SK-N-SH treated with all-trans-retinoic acid at 6 μM for 48 hours (cell line): ENCODE measurements at regions not wholly inside any gene's neighbourhood (a gene's known extent, or its start where the extent isn't known, plus 50 kb on each side); places are given as distances from the start of the nearest gene placed in this dataset.

Experiments used
- ATAC-seq: fragments of 200-7000 bp; cut with Tn5 transposase; 3 replicates; pipeline ENCODE4 v1.9.1; 2020; ENCODE audit warnings: mild to moderate bottlenecking, moderate library complexity
- CSDC2 ChIP-seq: fragments of 250-450 bp; sonication (Bioruptor Pico); IDR thresholded peaks from 2 replicates; pipeline ENCODE4 v1.5.0; 2020; ENCODE audit warnings: mild to moderate bottlenecking, moderate library complexity
- ESRRG ChIP-seq: fragments of 250-450 bp; sonication (Bioruptor Pico); IDR thresholded peaks from 2 replicates; pipeline ENCODE4 v1.6.1; 2021; ENCODE audit warnings: mild to moderate bottlenecking
- GLIS3 ChIP-seq: fragments of 250-450 bp; sonication (Bioruptor Pico); IDR thresholded peaks from 2 replicates; pipeline ENCODE4 v1.5.0; 2020; ENCODE audit warnings: mild to moderate bottlenecking, moderate library complexity
- ISL1 ChIP-seq: fragments of 250-450 bp; sonication (Bioruptor Pico); IDR thresholded peaks from 2 replicates; pipeline ENCODE4 v2.1.2; 2022; ENCODE audit warnings: mild to moderate bottlenecking, moderate library complexity
- OSR1 ChIP-seq: fragments of 250-450 bp; sonication (Bioruptor Pico); IDR thresholded peaks from 2 replicates; pipeline ENCODE4 v1.8.0; 2022; ENCODE audit warnings: moderate library complexity, mild to moderate bottlenecking, inconsistent platforms
- PPARA ChIP-seq: fragments of 250-450 bp; sonication (Bioruptor Pico); IDR thresholded peaks from 2 replicates; pipeline ENCODE4 v1.5.0; 2020; ENCODE audit warnings: mild to moderate bottlenecking, borderline replicate concordance
- RARB ChIP-seq: fragments of 250-450 bp; sonication (Bioruptor Pico); IDR thresholded peaks from 2 replicates; pipeline ENCODE4 v1.8.0; 2021; ENCODE audit warnings: mild to moderate bottlenecking, moderate library complexity
- SNAI2 ChIP-seq: fragments of 250-450 bp; sonication (Bioruptor Pico); IDR thresholded peaks from 2 replicates; pipeline ENCODE4 v1.5.0; 2020; ENCODE audit warnings: mild to moderate bottlenecking, moderate library complexity
- TCF4 ChIP-seq: fragments of 250-450 bp; sonication (Bioruptor Pico); IDR thresholded peaks from 2 replicates; pipeline ENCODE4 v1.8.0; 2021; ENCODE audit warnings: mild to moderate bottlenecking, moderate library complexity, borderline replicate concordance
- TOX ChIP-seq: fragments of 250-450 bp; sonication (Bioruptor Pico); IDR thresholded peaks from 2 replicates; pipeline ENCODE4 v1.8.0; 2021; ENCODE audit warnings: mild to moderate bottlenecking, moderate library complexity, borderline replicate concordance
- ZFP3 ChIP-seq: fragments of 250-450 bp; sonication (Bioruptor Pico); IDR thresholded peaks from 2 replicates; pipeline ENCODE4 v1.5.0; 2020; ENCODE audit warnings: mild to moderate bottlenecking, moderate library complexity
- ZFP30 ChIP-seq: fragments of 450-650 bp; formaldehyde crosslinking; IDR thresholded peaks from 2 replicates; pipeline ENCODE4 v1.5.0; 2022; ENCODE audit warnings: mild to moderate bottlenecking, moderate library complexity
- ZNF565 ChIP-seq: fragments of 450-650 bp; formaldehyde crosslinking; conservative IDR thresholded peaks from 2 replicates; pipeline ENCODE4 v1.5.0; 2020; ENCODE audit warnings: low read depth, mild to moderate bottlenecking, moderate library complexity
- ZNF70 ChIP-seq: fragments of 450-650 bp; formaldehyde crosslinking; IDR thresholded peaks from 2 replicates; pipeline ENCODE4 v1.5.0; 2020; ENCODE audit warnings: mild to moderate bottlenecking, moderate library complexity
- ZNF8 ChIP-seq: fragments of 450-650 bp; formaldehyde crosslinking; IDR thresholded peaks from 2 replicates; pipeline ENCODE4 v1.5.0; 2020; ENCODE audit warnings: mild to moderate bottlenecking, moderate library complexity
- TF ChIP-seq, protein P1 (sequence below): fragments of 250-450 bp; sonication (Bioruptor Pico); IDR thresholded peaks from 2 replicates; pipeline ENCODE4 v1.5.1; 2020; ENCODE audit warnings: low read depth, mild to moderate bottlenecking, moderate library complexity
- TF ChIP-seq, protein P2 (sequence below): fragments of 250-450 bp; sonication (Bioruptor Pico); IDR thresholded peaks from 2 replicates; pipeline ENCODE4 v1.5.0; 2020; ENCODE audit warnings: mild to moderate bottlenecking, moderate library complexity
- TF ChIP-seq, protein P3 (sequence below): fragments of 250-450 bp; sonication (Bioruptor Pico); IDR thresholded peaks from 2 replicates; pipeline ENCODE4 v1.5.1; 2021; ENCODE audit warnings: mild to moderate bottlenecking, moderate library complexity
- TF ChIP-seq, protein P4 (sequence below): fragments of 250-450 bp; sonication (Bioruptor Pico); IDR thresholded peaks from 2 replicates; pipeline ENCODE4 v1.8.0; 2020; ENCODE audit warnings: mild to moderate bottlenecking, moderate library complexity, borderline replicate concordance
- TF ChIP-seq, protein P5 (sequence below): fragments of 250-450 bp; sonication (Bioruptor Pico); IDR thresholded peaks from 2 replicates; pipeline ENCODE4 v1.8.0; 2021; ENCODE audit warnings: low read depth, mild to moderate bottlenecking, moderate library complexity, borderline replicate concordance

DNA sequence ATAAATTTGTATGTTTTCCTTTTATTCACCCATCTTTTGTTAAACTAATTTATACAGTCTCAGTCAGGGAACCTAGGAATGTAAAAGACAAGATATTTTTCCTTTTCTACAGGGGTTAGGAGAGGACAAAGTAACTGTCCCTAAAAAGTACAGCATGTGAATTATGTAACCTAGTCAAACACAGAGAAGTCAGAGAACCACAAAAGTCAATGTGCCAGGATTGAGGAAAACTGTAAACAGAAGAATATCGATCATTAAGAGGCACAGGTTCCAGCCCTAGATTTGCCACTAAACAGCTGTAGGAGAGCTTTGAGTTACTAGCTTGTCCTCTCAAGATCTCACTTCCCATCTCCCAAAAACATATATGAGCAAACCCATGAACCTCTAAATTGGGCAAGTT is 550.9 kb upstream of the FAT3 start:
- no peak for ATAC-seq
- TF ChIP-seq CSDC2 (CRISPR knock-in tag) (no peak), ZFP30 (CRISPR knock-in tag) (no peak), ZFP3 (CRISPR knock-in tag) (no peak), TCF4 (CRISPR knock-in tag) (no peak), ISL1 (CRISPR knock-in tag) (no peak), GLIS3 (CRISPR knock-in tag) (no peak), RARB (CRISPR knock-in tag) (no peak), PPARA (CRISPR knock-in tag) (no peak), ZNF8 (CRISPR knock-in tag) (no peak), OSR1 (CRISPR knock-in tag) (no peak)
- TF ChIP-seq, protein P1, sequence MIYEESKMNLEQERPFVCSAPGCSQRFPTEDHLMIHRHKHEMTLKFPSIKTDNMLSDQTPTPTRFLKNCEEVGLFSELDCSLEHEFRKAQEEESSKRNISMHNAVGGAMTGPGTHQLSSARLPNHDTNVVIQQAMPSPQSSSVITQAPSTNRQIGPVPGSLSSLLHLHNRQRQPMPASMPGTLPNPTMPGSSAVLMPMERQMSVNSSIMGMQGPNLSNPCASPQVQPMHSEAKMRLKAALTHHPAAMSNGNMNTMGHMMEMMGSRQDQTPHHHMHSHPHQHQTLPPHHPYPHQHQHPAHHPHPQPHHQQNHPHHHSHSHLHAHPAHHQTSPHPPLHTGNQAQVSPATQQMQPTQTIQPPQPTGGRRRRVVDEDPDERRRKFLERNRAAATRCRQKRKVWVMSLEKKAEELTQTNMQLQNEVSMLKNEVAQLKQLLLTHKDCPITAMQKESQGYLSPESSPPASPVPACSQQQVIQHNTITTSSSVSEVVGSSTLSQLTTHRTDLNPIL (CRISPR knock-in tag) = no peak
- TF ChIP-seq, protein P2, sequence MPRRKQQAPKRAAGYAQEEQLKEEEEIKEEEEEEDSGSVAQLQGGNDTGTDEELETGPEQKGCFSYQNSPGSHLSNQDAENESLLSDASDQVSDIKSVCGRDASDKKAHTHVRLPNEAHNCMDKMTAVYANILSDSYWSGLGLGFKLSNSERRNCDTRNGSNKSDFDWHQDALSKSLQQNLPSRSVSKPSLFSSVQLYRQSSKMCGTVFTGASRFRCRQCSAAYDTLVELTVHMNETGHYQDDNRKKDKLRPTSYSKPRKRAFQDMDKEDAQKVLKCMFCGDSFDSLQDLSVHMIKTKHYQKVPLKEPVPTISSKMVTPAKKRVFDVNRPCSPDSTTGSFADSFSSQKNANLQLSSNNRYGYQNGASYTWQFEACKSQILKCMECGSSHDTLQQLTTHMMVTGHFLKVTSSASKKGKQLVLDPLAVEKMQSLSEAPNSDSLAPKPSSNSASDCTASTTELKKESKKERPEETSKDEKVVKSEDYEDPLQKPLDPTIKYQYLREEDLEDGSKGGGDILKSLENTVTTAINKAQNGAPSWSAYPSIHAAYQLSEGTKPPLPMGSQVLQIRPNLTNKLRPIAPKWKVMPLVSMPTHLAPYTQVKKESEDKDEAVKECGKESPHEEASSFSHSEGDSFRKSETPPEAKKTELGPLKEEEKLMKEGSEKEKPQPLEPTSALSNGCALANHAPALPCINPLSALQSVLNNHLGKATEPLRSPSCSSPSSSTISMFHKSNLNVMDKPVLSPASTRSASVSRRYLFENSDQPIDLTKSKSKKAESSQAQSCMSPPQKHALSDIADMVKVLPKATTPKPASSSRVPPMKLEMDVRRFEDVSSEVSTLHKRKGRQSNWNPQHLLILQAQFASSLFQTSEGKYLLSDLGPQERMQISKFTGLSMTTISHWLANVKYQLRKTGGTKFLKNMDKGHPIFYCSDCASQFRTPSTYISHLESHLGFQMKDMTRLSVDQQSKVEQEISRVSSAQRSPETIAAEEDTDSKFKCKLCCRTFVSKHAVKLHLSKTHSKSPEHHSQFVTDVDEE (CRISPR knock-in tag) = no peak
- TF ChIP-seq, protein P3, sequence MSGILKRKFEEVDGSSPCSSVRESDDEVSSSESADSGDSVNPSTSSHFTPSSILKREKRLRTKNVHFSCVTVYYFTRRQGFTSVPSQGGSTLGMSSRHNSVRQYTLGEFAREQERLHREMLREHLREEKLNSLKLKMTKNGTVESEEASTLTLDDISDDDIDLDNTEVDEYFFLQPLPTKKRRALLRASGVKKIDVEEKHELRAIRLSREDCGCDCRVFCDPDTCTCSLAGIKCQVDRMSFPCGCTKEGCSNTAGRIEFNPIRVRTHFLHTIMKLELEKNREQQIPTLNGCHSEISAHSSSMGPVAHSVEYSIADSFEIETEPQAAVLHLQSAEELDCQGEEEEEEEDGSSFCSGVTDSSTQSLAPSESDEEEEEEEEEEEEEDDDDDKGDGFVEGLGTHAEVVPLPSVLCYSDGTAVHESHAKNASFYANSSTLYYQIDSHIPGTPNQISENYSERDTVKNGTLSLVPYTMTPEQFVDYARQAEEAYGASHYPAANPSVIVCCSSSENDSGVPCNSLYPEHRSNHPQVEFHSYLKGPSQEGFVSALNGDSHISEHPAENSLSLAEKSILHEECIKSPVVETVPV (CRISPR knock-in tag) = no peak
- TF ChIP-seq, all 23 proteins: peak for 0

DNA sequence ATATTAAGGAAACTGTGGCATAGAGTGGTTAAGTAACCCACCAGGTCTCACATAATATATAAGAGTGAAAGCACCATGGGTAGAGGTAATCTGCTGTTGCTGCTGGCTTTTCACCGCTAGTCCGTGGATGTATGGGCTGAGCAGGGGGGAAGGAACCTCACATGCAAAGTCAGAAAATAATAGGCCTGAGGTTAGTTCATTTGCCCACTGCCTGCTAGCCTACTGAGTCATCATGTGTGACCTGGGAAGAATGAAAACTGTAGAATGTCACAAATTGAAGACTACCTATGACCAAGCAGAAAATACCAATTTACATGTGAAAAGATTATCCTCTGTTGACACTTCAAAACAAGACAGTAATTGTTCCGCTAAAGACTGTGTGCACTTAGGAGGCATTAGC is 560.1 kb upstream of the FAT3 start:
- TF ChIP-seq PPARA (CRISPR knock-in tag) (no peak), ZFP3 (CRISPR knock-in tag) (no peak), GLIS3 (CRISPR knock-in tag) (no peak), TOX (CRISPR knock-in tag) (no peak), ZNF8 (CRISPR knock-in tag) (no peak), SNAI2 (CRISPR knock-in tag) (no peak), ESRRG (CRISPR knock-in tag) (no peak), ZNF70 (CRISPR knock-in tag) (no peak), ZNF565 (CRISPR knock-in tag) (no peak), ZFP30 (CRISPR knock-in tag) (no peak)
- TF ChIP-seq, protein P1 (CRISPR knock-in tag) = no peak
- TF ChIP-seq, protein P4, sequence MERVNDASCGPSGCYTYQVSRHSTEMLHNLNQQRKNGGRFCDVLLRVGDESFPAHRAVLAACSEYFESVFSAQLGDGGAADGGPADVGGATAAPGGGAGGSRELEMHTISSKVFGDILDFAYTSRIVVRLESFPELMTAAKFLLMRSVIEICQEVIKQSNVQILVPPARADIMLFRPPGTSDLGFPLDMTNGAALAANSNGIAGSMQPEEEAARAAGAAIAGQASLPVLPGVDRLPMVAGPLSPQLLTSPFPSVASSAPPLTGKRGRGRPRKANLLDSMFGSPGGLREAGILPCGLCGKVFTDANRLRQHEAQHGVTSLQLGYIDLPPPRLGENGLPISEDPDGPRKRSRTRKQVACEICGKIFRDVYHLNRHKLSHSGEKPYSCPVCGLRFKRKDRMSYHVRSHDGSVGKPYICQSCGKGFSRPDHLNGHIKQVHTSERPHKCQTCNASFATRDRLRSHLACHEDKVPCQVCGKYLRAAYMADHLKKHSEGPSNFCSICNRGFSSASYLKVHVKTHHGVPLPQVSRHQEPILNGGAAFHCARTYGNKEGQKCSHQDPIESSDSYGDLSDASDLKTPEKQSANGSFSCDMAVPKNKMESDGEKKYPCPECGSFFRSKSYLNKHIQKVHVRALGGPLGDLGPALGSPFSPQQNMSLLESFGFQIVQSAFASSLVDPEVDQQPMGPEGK = no peak
- TF ChIP-seq, protein P5, sequence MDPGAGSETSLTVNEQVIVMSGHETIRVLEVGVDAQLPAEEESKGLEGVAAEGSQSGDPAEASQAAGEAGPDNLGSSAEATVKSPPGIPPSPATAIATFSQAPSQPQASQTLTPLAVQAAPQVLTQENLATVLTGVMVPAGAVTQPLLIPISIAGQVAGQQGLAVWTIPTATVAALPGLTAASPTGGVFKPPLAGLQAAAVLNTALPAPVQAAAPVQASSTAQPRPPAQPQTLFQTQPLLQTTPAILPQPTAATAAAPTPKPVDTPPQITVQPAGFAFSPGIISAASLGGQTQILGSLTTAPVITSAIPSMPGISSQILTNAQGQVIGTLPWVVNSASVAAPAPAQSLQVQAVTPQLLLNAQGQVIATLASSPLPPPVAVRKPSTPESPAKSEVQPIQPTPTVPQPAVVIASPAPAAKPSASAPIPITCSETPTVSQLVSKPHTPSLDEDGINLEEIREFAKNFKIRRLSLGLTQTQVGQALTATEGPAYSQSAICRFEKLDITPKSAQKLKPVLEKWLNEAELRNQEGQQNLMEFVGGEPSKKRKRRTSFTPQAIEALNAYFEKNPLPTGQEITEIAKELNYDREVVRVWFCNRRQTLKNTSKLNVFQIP (CRISPR knock-in tag) = no peak
- TF ChIP-seq, protein P2 (CRISPR knock-in tag) = no peak
- ATAC-seq = no peak
